ENCODE measurements at regions not wholly inside any gene's neighbourhood (a gene's known extent, or its start where the extent isn't known, plus 50 kb on each side); places are given as distances from the start of the nearest gene placed in this dataset.

DNA sequence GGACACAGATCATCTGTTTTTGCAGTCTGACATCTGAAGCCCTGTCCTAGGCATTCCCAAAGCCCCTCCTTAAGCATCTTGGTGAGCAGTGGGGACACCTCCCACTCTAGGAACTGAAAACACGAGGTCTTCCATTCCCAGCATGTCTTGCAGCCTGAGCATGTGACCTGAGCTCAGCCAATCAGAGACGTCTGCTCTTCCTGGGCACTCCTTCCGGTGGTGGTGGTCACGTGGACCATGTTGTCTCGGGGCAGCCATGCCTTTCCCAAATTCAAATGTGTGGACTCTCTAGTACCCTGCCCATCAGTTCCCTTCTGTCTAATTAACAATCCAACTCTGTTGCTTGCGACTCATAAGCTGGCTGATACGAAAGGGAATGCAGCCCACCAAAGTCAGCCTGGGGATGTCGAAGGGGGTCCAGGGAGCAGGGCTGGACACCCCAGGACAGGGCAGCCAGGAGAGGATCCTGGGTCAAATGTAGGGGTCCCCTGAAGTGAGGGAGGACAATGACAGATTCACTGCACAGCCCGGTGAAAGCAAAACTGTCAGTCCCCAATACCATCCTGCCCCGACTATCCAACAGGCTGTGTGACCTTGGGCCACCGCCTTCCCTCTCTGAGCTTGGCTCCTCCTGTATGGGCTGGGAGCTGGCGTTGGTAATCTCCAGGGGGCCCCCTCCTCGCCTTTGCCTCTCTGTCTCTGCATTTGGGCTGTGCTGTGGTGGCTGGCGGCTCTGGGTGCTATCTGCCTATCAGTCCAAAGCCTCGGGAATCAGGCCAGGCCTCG lies 57.4 kb upstream of the BAIAP2L1 start:
- H3K9me3 ChIP-seq (ENCODE audit: control insufficient read depth, insufficient read depth, low read length) = peaks cover 10% of the 10 kb centered on the region
- TF ChIP-seq, protein P1, sequence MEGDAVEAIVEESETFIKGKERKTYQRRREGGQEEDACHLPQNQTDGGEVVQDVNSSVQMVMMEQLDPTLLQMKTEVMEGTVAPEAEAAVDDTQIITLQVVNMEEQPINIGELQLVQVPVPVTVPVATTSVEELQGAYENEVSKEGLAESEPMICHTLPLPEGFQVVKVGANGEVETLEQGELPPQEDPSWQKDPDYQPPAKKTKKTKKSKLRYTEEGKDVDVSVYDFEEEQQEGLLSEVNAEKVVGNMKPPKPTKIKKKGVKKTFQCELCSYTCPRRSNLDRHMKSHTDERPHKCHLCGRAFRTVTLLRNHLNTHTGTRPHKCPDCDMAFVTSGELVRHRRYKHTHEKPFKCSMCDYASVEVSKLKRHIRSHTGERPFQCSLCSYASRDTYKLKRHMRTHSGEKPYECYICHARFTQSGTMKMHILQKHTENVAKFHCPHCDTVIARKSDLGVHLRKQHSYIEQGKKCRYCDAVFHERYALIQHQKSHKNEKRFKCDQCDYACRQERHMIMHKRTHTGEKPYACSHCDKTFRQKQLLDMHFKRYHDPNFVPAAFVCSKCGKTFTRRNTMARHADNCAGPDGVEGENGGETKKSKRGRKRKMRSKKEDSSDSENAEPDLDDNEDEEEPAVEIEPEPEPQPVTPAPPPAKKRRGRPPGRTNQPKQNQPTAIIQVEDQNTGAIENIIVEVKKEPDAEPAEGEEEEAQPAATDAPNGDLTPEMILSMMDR (IDR thresholded peaks at IDR 0.05; ENCODE audit: low read depth, low read length) = no peak
- CTCF ChIA-PET = interaction anchor here (0.6 to 0.7 kb wide), 2 partner anchors 86 to 292 kb away, joined by 3 to 5 read pairs; no protein-coding TSS in a partner anchor
- no peak overlapping the region for H3K27ac ChIP-seq (ENCODE audit: low read depth, low read length)
- POLR2A ChIA-PET = no interaction called here
- H3K27me3 ChIP-seq (ENCODE audit: control insufficient read depth, insufficient read depth, low read length) = no peaks in the 10 kb centered on the region
- DNase-seq (ENCODE audit: low read depth, low spot score) = no peak
- H3K4me3 ChIP-seq (ENCODE audit: low read depth, low read length) = no peak overlapping the region

DNA sequence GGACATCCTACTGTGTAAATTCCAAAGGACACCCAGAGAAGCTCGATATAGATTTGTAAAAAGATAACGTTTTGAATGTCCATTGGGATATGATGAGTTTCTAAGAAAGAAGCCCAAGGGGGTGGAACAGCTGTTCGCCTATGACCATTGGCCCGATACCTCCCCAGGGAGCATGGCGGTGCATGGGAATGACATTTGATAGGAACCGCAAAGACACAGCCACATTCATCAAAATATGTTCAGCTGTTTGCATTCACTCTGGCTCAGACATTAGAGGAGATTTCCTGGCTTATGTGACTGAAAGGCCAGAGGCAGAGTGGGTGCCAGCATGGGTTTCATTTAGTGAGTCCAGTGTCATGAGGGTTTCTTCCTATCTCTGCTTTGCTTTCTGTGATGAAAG lies 56.0 kb upstream of the BAIAP2L1 start:
- TF ChIP-seq, protein P1 (IDR thresholded peaks at IDR 0.05; ENCODE audit: low read depth, low read length) = no peak
- peaks cover 10% of the 10 kb centered on the region for H3K9me3 ChIP-seq (ENCODE audit: control insufficient read depth, insufficient read depth, low read length)
- ChIA-PET CTCF (interaction anchor here (0.6 kb wide), 1 partner anchor 28 kb away, joined by 3 read pairs; no protein-coding TSS in a partner anchor), POLR2A (no interaction called here)
- H3K27ac ChIP-seq (ENCODE audit: low read depth, low read length) = no peak overlapping the region
- H3K27me3 ChIP-seq (ENCODE audit: control insufficient read depth, insufficient read depth, low read length) = no peaks in the 10 kb centered on the region
- H3K4me3 ChIP-seq (ENCODE audit: low read depth, low read length) = no peak overlapping the region
- no peak for DNase-seq (ENCODE audit: low read depth, low spot score)

DNA sequence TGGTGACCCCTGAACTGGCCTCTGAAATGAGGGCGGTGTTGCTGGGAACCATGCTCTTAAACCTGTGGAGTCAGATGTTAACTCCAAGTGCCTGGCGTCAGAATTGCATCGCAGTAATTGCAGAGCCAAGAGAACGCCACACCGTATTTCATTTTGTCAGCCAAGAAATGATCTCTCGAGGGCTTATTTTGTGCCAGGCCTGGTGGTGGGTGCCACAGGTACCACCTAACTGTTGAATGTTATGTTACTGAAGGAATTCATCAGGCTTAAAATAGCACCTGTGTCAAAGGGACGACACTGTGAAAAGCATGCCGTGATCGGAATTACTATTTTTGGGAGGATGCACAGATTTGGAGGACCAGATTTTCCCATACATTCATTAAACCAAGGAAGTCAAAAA lies 51.9 kb upstream of the BAIAP2L1 start:
- CTCF ChIA-PET = no interaction called here
- no peaks in the 10 kb centered on the region for H3K27me3 ChIP-seq (ENCODE audit: control insufficient read depth, insufficient read depth, low read length)
- H3K27ac ChIP-seq (ENCODE audit: low read depth, low read length) = no peak overlapping the region
- TF ChIP-seq, protein P1 (IDR thresholded peaks at IDR 0.05; ENCODE audit: low read depth, low read length) = no peak
- H3K4me3 ChIP-seq (ENCODE audit: low read depth, low read length) = no peak overlapping the region
- no peak for DNase-seq (ENCODE audit: low read depth, low spot score)
- H3K9me3 ChIP-seq (ENCODE audit: control insufficient read depth, insufficient read depth, low read length) = no peaks in the 10 kb centered on the region; the same call in 1 of the 2 replicates
- POLR2A ChIA-PET = no interaction called here
